ENCODE measurements at regions not wholly inside any gene's neighbourhood (a gene's known extent, or its start where the extent isn't known, plus 50 kb on each side); places are given as distances from the start of the nearest gene placed in this dataset.

- TF ChIP-seq POLR2A (IDR thresholded peaks at IDR 0.05) (no peak), CTCF (IDR thresholded peaks at IDR 0.05) (no peak)
- no peak for DNase-seq
- Histone ChIP-seq H3K27ac (peak overlapping the region; percentile 16 to 47 (median 33)), H3K4me1 (peaks cover 0 to 15% (median 2%) of the 10 kb centered on the region in 4 donors), H3K36me3 (no peaks in the 10 kb centered on the region), H3K27me3 (no peaks in the 10 kb centered on the region), H3K9me3 (no peaks in the 10 kb centered on the region), H3K4me3 (no peak overlapping the region)
Measured at GRCh38 chr9:95756986-95757385, 118.5 kb upstream of the ERCC6L2 start.

- TF ChIP-seq POLR2A (IDR thresholded peaks at IDR 0.05) (no peak), CTCF (IDR thresholded peaks at IDR 0.05) (no peak)
- Histone ChIP-seq H3K4me3 (no peak overlapping the region), H3K27me3 (no peaks in the 10 kb centered on the region), H3K27ac (peak overlapping the region in 2 of 4 donors; percentile 47 to 57), H3K36me3 (no peaks in the 10 kb centered on the region), H3K4me1 (peaks cover 0 to 15% (median 2%) of the 10 kb centered on the region in 4 donors), H3K9me3 (no peaks in the 10 kb centered on the region)
- DNase-seq, result no peak
Measured at GRCh38 chr9:95756101-95756500, 119.4 kb upstream of the ERCC6L2 start.

- Histone ChIP-seq H3K4me1 (peaks cover 0 to 15% (median 2%) of the 10 kb centered on the region in 4 donors), H3K27me3 (no peaks in the 10 kb centered on the region), H3K4me3 (no peak overlapping the region), H3K9me3 (no peaks in the 10 kb centered on the region), H3K27ac (peak overlapping the region in 3 of 4 donors; percentile 46 to 57 (median 47)), H3K36me3 (no peaks in the 10 kb centered on the region)
- no peak for DNase-seq
- TF ChIP-seq POLR2A (IDR thresholded peaks at IDR 0.05) (no peak), CTCF (IDR thresholded peaks at IDR 0.05) (no peak)
Measured at GRCh38 chr9:95755421-95755730, 120.1 kb upstream of the ERCC6L2 start.

- H3K9me3 ChIP-seq, result no peaks in the 10 kb centered on the region
- no peaks in the 10 kb centered on the region for H3K36me3 ChIP-seq
- H3K4me1 ChIP-seq, result peaks cover 0 to 15% (median 2%) of the 10 kb centered on the region in 4 donors
- H3K4me3 ChIP-seq, result no peak overlapping the region
- no peak for DNase-seq
- TF ChIP-seq CTCF (IDR thresholded peaks at IDR 0.05) (no peak), POLR2A (IDR thresholded peaks at IDR 0.05) (no peak)
- H3K27me3 ChIP-seq, result no peaks in the 10 kb centered on the region
- H3K27ac ChIP-seq, result peak overlapping the region in 3 of 4 donors; percentile 46 to 57 (median 47)
Measured at GRCh38 chr9:95754533-95755420, 120.7 kb upstream of the ERCC6L2 start.

GRCh38 chr9:95753762-95754465 lies 121.6 kb upstream of the ERCC6L2 start:
- H3K9me3 ChIP-seq, result no peaks in the 10 kb centered on the region
- no peak for TF ChIP-seq POLR2A (IDR thresholded peaks at IDR 0.05)
- TF ChIP-seq CTCF (IDR thresholded peaks at IDR 0.05), result no peak
- H3K27me3 ChIP-seq, result no peaks in the 10 kb centered on the region
- no peak for DNase-seq
- H3K4me3 ChIP-seq, result no peak overlapping the region
- no peaks in the 10 kb centered on the region for H3K36me3 ChIP-seq
- peaks cover 0 to 15% (median 2%) of the 10 kb centered on the region in 4 donors for H3K4me1 ChIP-seq
- H3K27ac ChIP-seq, result peak overlapping the region in 3 of 4 donors; percentile 47 to 57 (median 52)
